GM12892 (cell line): ENCODE measurements at regions not wholly inside any gene's neighbourhood (a gene's known extent, or its start where the extent isn't known, plus 50 kb on each side); places are given as distances from the start of the nearest gene placed in this dataset.

Source experiments
- DNase-seq: peaks from one replicate; pipeline ENCODE4 v3.0.0; 2011; ENCODE audit not compliant: insufficient read length
- FAIRE-seq: peaks from 2 replicates; lab custom pipeline; 2011; peaks lifted over from hg19 to GRCh38; lab: Jason Lieb, UNC
- POLR2A ChIP-seq: IDR thresholded peaks from 2 replicates; pipeline ENCODE4 v1.6.1; 2011; ENCODE audit warnings: low read depth, low read length, control low read depth
- POLR2AphosphoS5 ChIP-seq: IDR thresholded peaks from 2 replicates; pipeline ENCODE4 v1.6.1; 2011; ENCODE audit warnings: low read depth, low read length, control low read depth
- TAF1 ChIP-seq: IDR thresholded peaks from 2 replicates; pipeline ENCODE4 v1.6.1; 2011; ENCODE audit warnings: low read depth, mild to moderate bottlenecking, control low read depth, low read length, borderline replicate concordance

DNA sequence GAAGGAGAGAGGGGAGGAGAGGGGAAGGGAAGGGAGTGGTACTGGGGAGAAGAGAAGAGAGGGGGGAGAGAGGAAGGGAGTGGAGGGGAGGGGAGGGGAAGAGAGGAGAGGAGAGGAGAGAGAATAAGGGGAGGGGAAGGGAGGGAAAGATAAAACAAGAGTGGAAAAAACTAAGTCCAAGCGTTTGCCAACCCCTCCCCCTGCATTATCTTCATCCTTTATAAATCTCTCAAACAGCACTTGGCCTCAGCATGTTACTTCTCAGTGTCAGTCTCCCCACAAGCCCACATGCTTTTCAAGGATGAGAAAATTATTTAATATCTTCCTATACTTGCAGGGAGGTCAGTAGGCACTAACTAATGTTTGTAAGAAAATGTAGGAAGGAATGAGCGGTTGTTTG, 204.5 kb downstream of the LSM5 start:
- TF ChIP-seq POLR2AphosphoS5, result no peak
- TF ChIP-seq TAF1, result no peak
- TF ChIP-seq POLR2A, result no peak
- FAIRE-seq, result no peak
- DNase-seq, result no peak

DNA sequence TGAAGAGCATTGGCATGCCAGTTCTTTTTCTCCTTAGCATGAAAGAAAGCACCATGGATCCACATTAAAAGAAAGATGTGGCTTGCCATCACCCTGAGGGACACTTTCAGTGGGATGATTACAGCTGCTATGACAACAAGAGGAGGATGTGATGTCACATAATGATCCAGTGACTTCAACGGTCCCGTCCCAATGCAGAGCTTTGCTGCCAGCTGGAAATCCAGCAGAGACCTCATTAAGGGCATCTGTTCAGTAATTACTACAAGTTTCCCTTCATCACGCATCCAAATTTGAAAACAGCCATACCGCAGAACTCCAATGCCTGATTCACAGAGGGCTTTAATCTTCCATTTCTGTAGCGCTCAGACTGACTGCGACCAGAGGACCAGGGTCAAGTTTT, 206.6 kb downstream of the LSM5 start:
- no peak for DNase-seq
- TF ChIP-seq POLR2AphosphoS5, result no peak
- TF ChIP-seq TAF1, result no peak
- no peak for TF ChIP-seq POLR2A
- no peak for FAIRE-seq

DNA sequence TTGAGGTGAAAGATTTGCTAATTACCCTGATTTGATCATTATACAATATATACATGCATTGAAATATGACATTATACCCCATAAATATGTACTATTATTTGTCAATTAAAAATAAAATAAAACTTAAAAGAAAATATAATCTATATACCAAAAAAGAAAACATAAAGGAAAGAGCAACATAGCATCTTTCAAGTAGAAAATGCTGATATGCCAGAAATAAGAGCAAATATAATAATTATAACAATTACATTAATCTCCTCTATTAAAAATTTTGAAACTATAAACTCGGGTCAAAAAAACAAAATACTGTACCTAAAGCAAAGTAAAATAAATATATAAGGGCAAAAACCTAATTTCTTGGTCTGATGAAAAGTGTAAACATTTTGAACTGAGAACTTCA, 209.3 kb upstream of the PDE1C start:
- DNase-seq (no peak), FAIRE-seq (no peak)
- TF ChIP-seq POLR2AphosphoS5 (no peak), POLR2A (no peak), TAF1 (no peak)

DNA sequence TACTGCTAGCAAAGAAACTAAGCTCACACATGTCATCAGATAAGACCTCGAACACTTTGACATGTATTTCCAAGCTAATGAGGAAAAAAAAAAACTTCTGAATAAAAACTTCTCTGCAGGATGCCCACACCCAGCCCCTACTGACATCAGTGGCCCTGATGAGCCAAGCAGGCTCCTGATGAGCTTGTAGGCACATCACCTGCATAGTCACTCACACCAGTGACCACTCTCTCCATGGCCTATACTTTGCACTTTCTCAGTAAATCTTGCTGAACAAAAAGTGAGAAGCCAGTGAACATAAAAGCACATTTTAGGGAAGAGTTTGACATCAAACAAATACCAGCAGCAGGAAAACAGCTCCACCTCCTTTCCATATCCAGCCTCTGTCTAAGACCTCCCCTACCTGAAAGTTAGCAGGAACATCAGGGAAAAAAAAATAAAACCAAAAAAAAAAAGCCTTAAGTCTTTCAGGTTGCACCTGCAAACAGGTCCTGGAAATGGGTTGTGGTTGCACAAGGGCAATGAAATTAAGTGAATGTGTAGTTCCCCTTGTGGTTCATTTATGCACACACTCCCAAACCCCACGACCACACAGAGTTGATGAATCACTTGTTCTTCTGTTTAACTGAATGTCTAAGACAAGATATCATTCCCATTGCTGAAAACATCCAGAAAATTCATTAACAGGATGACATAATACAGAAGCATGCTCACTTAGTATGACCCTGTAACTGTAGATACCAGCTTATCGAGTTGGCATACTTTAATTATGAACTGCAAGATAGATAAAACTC, 205.2 kb upstream of the PDE1C start:
- TF ChIP-seq TAF1 (no peak), POLR2AphosphoS5 (no peak), POLR2A (no peak)
- DNase-seq (no peak), FAIRE-seq (no peak)

DNA sequence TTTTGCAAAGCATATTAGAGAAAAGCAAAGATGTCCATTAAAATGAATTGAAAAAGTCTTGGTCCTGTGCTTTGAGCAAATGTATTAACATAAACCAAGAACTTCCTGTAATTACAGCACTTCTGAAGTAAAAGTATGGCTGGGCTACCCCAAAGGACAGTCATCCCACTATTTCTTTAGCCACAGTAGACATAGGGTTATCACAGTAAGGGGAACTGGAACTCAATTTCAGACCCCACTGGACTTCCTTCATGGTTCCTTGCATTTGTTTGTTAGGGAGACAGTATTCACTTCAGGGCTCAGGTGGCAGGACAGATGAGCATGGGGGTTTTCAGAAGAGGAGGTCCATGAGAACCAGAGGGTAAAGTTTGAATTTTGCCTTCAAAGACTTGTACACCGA, 203.1 kb upstream of the PDE1C start:
- TF ChIP-seq POLR2A (no peak), POLR2AphosphoS5 (no peak), TAF1 (no peak)
- FAIRE-seq (no peak), DNase-seq (no peak)

DNA sequence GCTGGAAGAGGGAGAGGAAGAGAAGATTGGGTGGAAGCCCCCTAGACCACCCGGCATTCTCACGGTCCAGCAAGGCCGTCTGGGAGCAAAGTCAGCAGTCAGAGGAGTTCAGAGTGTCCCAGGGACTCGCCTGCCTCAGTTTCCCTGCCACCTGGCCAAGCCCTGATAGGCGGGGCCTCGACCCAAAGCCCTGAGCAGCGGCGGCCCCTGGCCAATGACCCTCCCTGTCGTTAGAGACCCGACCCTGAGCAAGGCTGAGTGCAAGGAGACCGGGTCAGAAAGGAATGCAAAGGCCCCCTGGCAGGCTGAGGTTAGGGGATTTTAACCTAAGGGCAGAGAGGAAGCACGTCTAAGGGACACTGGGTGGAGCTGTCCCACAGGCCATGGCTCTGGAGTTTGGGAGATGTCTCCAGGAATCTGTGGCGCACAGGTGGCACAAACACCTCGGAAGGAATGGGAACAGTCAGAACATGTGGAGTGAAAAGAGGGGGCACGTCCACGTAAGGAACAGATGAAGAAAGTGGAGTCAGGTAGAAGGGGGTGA, 196.8 kb upstream of the PDE1C start:
- FAIRE-seq (no peak), DNase-seq (no peak)
- no peak for TF ChIP-seq POLR2A
- TF ChIP-seq POLR2AphosphoS5, result no peak
- no peak for TF ChIP-seq TAF1

DNA sequence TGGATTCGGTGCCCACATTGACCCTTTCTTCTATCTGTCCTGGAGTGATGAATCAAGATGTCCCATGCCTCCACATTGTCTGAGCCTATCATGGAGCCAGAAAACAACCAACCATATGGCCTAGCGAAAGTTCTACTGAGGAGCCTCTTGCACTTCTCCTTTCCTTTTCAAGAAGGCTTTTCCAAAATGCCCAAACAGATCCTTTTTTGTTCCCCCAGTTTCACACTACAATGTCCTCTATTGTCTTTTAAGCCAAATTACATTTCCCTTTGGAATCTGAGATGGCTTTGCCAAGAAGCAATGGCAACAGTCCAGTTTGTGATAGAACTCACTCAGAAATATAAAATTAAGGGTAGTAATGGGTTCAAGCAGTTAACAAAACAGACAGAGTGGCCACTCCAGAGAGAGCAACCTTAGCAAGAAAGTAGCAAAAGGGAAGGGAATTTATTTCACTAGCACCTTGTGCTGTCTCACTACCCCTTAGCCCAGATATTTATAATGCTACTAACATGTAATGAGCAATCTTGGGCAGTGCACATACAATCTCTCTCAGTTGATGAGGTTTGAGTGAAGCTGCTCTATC, 194.6 kb upstream of the PDE1C start:
- TF ChIP-seq TAF1, result no peak
- TF ChIP-seq POLR2A, result no peak
- TF ChIP-seq POLR2AphosphoS5, result no peak
- no peak for DNase-seq
- no peak for FAIRE-seq

DNA sequence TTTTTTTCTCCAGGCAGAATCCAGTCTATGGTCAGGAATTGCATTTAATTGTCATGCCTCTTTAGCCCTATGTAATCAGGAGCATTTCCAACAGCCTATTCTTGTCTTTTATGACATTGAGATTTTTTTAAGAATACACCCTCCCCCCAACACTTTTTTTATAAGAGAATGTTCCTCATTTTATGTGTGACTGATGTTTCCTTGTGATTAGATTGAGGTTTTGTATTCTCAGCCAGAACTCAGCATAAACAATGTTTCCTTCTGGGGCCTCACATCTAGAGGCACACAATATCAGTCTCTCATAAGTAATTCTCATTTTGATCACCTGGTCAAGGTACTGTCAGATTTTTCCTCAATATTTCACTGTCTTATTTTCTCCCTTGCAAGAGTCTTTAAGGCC, 193.4 kb upstream of the PDE1C start:
- no peak for TF ChIP-seq POLR2A
- no peak for TF ChIP-seq TAF1
- no peak for TF ChIP-seq POLR2AphosphoS5
- no peak for DNase-seq
- no peak for FAIRE-seq

DNA sequence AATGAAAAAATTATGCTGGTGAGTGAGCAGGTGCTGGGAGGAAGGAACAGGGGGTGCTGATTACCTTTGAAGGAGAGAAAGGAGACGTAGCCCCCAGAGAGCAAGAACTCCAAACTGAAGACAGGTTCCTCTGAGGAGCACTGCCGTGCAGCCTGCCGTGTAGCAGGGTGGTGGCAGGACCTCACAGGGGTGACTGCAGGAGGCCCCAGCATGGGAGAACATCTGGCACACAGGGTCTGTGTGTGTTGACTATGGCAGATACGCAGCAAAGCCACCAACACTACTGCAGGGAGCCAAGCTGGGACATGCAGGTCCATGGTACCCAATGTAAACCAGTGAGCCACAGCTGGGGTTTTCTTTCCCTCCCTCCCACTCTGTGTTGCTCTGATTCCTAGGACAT, 192.1 kb upstream of the PDE1C start:
- DNase-seq (no peak), FAIRE-seq (no peak)

DNA sequence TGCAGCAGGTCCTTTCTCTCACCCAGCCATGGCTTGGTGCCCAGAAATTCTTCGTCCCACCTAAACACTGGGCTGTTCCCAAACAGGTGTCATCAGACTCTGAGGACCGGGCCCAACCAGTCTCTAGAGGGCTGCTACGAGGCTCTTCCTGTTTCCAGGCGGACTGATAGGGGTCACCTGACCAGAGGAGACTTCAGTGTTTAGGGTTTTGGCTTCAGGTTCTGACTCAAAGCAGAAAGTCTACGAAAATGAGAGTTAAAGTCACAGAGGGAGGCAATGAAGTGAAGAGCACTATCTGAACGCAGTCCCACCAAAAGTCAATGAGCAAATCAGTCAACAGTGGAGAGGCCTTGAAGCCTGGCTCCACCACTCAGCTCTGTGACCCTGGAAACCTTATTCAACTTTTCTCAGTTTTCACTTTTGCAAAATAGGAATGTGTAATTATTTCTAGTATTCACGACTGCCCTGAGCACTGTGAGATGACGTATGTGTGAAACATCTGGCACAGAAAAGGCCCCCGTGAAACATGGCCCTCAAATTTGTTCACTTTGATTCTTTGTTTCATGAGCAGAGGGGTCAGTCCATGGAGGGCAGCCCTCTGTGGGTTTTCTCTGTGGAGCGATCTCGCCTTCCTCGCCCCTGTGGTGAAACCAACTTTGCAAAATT, 189.9 kb upstream of the PDE1C start:
- DNase-seq (peak; percentile 29), FAIRE-seq (peak; percentile 95)
- no peak for TF ChIP-seq POLR2AphosphoS5
- TF ChIP-seq POLR2A, result no peak
- TF ChIP-seq TAF1, result no peak

More for the DNA sequence above, 192.1 kb upstream of the PDE1C start:
- TF ChIP-seq POLR2AphosphoS5, result no peak
- no peak for TF ChIP-seq POLR2A
- TF ChIP-seq TAF1, result no peak

DNA sequence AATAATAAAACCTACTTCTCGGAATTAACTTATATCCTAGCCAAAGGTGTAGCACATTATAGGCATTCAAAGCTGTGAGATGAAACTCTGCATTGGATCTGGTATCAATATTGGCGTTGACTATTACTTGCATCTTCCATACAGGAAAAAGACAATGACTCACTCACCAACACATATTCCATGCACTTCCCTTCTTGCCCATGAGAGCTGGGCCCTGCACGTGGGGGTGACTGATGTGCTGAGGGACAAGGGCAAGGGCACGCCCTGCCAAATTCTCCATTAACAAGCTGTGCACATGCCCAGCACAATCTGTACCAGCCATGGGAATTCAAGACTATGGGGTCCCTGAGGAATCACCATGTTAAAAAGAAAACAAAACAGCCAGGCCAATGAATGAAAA, 188.1 kb upstream of the PDE1C start:
- DNase-seq, result no peak
- TF ChIP-seq POLR2AphosphoS5 (no peak), POLR2A (no peak), TAF1 (no peak)
- FAIRE-seq, result no peak
